GM13977 (cell line): ENCODE measurements at regions not wholly inside any gene's neighbourhood (a gene's known extent, or its start where the extent isn't known, plus 50 kb on each side); places are given as distances from the start of the nearest gene placed in this dataset.
A peak's percentile ranks its signal among the peaks of the same experiment; 100 is the strongest.

Experiments used
- DNase-seq: peaks from one replicate; pipeline ENCODE4 v3.0.0; 2012; ENCODE audit warnings: low spot score
- in situ Hi-C: fragments of 300-500 bp; cut with MboI; formaldehyde crosslinking; loops from one replicate; pipeline ENCODE4 v1.12.0; 2022; ENCODE audit warnings: low sequenced_read_pairs, low pct_unique_long_range_greater_than_20kb, mixed read lengths, inconsistent platforms; ENCODE audit not compliant: unreplicated experiment
- TF ChIP-seq, protein P1 (sequence below): IDR thresholded peaks from 2 replicates; pipeline ENCODE4 v1.5.1; 2012; ENCODE audit warnings: mild to moderate bottlenecking, control low read depth; ENCODE audit not compliant: insufficient read depth; ENCODE audit errors: extremely low read depth, missing control alignments

DNA sequence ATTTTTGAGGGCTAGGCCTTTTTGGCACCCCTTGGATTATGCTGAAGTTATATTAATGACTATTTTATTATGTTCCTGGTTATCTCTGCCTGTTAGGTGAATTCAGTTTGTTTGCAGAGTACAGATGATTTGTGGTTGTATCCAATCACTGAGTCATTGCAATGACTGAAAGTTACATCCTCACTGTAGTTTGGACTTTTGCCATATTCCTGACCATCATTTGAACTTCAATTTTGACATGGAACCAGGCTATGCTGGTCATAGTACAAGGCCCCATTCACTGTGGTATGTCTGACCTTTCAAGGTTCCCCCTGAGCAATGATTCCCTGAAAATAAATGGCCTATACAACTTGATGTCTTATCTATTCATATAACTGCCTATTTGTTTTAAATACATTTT, 621.0 kb downstream of the CCER1 start:
- TF ChIP-seq, protein P1, sequence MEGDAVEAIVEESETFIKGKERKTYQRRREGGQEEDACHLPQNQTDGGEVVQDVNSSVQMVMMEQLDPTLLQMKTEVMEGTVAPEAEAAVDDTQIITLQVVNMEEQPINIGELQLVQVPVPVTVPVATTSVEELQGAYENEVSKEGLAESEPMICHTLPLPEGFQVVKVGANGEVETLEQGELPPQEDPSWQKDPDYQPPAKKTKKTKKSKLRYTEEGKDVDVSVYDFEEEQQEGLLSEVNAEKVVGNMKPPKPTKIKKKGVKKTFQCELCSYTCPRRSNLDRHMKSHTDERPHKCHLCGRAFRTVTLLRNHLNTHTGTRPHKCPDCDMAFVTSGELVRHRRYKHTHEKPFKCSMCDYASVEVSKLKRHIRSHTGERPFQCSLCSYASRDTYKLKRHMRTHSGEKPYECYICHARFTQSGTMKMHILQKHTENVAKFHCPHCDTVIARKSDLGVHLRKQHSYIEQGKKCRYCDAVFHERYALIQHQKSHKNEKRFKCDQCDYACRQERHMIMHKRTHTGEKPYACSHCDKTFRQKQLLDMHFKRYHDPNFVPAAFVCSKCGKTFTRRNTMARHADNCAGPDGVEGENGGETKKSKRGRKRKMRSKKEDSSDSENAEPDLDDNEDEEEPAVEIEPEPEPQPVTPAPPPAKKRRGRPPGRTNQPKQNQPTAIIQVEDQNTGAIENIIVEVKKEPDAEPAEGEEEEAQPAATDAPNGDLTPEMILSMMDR: peak; percentile 8
- DNase-seq: no peak
- in situ Hi-C loops: no loop called here

DNA sequence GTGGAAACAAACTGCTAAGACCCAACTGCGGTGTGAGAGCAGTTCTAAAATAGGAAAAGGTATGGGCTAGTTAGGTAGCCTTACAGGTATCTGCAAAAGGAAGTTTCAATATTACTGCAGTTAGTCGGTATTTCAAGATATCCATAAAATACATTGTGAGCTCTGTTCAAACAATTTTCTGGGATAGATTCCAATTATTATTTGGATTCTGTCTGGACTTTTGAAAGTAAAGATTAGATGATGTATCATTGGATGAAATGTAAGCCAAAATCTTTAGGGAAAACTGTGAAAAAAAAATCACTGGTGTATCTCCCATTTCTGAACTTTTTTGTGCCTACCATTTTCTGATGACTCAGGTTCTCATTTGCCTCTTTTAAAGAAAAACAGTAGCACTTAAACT, 621.6 kb downstream of the CCER1 start:
- DNase-seq: no peak
- in situ Hi-C loops: no loop called here
- TF ChIP-seq, protein P1: no peak

DNA sequence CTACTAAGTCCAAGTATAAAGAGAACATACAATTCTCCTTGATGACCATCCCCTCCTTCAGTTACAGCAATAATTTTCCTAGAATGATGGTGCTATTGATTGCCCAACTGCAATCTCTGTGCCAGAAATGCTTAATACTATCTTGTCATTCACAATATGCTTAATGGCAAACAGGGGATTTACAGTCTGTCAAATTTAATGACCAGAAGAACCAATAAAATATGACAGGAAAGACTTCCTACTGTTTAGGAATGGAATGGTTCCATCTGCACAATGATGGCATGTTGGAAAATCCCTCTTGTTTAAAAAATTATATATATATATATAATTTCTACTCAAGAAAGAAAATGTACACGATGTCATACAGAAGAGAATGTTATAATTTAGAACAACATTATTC, 623.2 kb downstream of the CCER1 start:
- TF ChIP-seq, protein P1: no peak
- in situ Hi-C loops: no loop called here
- DNase-seq: no peak

DNA sequence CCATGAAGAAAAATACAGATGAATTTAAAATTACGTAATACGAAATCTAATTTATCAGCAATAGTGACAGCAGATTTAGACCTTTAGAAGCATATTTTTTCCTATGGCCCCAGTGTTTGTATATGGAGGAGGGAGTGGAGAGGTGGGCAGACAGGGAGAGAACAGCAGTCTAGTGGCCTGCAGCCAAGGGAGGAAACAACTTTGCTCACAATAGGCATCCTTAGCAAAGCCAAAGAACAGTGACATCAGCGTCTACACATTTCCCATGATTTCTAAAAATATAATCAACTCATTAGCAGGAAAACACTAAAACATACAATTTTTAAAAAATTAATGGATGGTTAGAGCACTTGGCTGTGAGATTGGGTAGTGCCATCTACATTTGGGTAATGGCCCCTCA, 622.6 kb upstream of the ATP2B1 start:
- no peak for DNase-seq
- in situ Hi-C loops: no loop called here
- TF ChIP-seq, protein P1: no peak

DNA sequence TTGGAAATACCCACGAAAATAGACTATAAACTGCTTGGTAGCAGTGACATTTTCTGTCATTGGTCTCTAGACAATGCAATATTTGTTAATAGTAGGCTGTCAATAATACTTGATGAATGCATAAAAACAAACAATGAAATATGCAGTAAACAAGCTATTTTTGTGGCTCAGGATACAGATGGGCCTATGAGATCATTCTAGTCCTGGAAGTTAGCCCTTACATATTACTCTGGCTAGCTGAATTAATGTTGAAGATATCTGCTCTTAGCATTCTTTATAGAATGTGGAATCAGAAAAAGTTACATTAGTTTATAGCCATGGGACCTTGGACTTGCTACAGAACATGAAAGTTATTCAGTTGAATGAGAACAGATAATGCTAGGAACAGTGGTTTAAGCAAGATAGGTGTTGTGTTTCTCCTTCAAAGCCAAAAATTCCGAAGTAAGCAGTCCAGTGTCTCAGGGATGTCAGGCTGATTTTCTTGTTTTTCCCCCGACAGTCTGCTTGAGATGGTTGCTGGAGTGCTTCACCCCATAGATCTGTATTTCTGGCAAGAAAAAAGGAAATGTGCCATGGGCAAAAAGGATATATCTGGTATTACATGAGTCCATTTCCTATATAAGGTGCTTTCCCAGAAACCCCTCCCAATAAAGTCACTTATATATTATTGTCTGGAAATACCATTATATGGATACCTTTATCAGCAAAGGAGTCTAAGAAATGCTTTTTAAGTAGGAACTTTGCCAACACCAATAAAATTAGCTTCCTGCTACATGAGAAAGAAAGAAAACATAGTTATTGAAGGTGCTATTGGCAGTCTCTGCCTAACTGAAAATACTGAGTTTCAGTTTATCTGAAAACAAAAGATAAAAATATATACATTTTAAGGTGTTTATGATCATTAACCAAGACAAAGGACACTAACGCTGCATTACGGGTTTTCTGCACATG, 619.4 kb upstream of the ATP2B1 start:
- TF ChIP-seq, protein P1: no peak
- DNase-seq: no peak
- in situ Hi-C loops: no loop called here

DNA sequence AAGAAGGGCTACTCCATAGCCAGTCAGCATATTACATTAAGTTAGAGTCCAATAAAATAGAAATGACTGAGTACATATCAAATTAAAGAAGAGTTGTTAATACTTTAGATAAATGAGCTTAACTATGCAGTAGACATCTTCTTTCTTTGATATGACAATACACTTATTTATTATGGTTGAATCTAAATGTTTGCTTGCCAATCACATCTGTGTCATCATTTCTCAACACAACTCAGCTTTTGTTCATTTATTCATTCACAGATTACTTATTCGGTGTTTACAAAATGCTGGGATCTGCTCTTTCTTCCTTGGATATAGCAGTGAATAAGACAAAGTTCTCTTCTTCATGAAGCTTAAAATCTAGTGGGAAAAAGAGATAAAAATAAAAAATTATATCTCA, 614.6 kb upstream of the ATP2B1 start:
- no peak for DNase-seq
- TF ChIP-seq, protein P1: no peak
- in situ Hi-C loops: no loop called here
